IMR-90 (cell line): ENCODE measurements at regions not wholly inside any gene's neighbourhood (a gene's known extent, or its start where the extent isn't known, plus 50 kb on each side); places are given as distances from the start of the nearest gene placed in this dataset.

Experiments
- ATAC-seq: fragments of 200-7000 bp; cut with Tn5 transposase; 2 replicates; pipeline ENCODE4 v1.9.1; 2020; ENCODE audit warnings: low read depth, mild to moderate bottlenecking, moderate library complexity
- BruUV-seq: library from RNA; stranded (reverse); fragments of 400-500 nt; replicated peaks from 2 replicates; lab custom pipeline; 2021; lab: Mats Ljungman, UMichigan
- CTCF ChIA-PET: fragments of 300-600 bp; formaldehyde crosslinking; extraction: SDS; loops from one replicate; lab custom pipeline; 2021; ENCODE audit warnings: antibody characterized with exemption; lab: Yijun Ruan, JAX
- POLR2A ChIA-PET: fragments of 300-600 bp; sonication (Branson Sonifier 250); formaldehyde crosslinking; loops from one replicate; lab custom pipeline; 2022; ENCODE audit warnings: antibody characterized with exemption; ENCODE audit not compliant: unreplicated experiment; lab: Charles Lee
- DNase-seq: peaks from one replicate; pipeline ENCODE4 v3.0.0; 2013
- H2AFZ ChIP-seq: replicated peaks from 2 replicates; pipeline ENCODE3; 2013; ENCODE audit warnings: low read length, mild to moderate bottlenecking; ENCODE audit not compliant: poor library complexity
- H2AK5ac ChIP-seq: 2 replicates; pipeline ENCODE4 v1.6.1; 2013; ENCODE audit warnings: low read depth, low read length, inconsistent platforms
- H2AK9ac ChIP-seq: replicated peaks from 2 replicates; pipeline ENCODE3; 2013; ENCODE audit warnings: mild to moderate bottlenecking, low read depth, low read length, moderate library complexity; ENCODE audit not compliant: poor library complexity
- H2BK120ac ChIP-seq: 2 replicates; pipeline ENCODE4 v1.6.1; 2013; ENCODE audit warnings: low read depth, low read length, inconsistent platforms
- H2BK15ac ChIP-seq: 3 replicates; pipeline ENCODE4 v1.6.1; 2013; ENCODE audit warnings: low read depth, low read length, inconsistent platforms
- H2BK20ac ChIP-seq: 2 replicates; pipeline ENCODE4 v1.6.1; 2013; ENCODE audit warnings: low read depth, mild to moderate bottlenecking, inconsistent platforms, low read length, moderate library complexity
- H2BK5ac ChIP-seq: 2 replicates; pipeline ENCODE4 v1.6.1; 2013; ENCODE audit warnings: mild to moderate bottlenecking, low read depth, low read length, inconsistent platforms; ENCODE audit not compliant: poor library complexity, severe bottlenecking
- H3K14ac ChIP-seq: replicated peaks from 2 replicates; pipeline ENCODE4 v1.6.1; 2013; ENCODE audit warnings: low read depth, low read length, inconsistent platforms
- H3K18ac ChIP-seq: 2 replicates; pipeline ENCODE4 v1.6.1; 2013; ENCODE audit warnings: low read depth, low read length, control low read depth
- H3K23ac ChIP-seq: 2 replicates; pipeline ENCODE4 v1.6.1; 2013; ENCODE audit warnings: low read depth, low read length, inconsistent platforms
- H3K27ac ChIP-seq: 2 replicates; pipeline ENCODE4 v1.5.1; 2013; ENCODE audit warnings: mild to moderate bottlenecking, control low read depth, low read length; ENCODE audit not compliant: insufficient read depth
- H3K27me3 ChIP-seq: 2 replicates; pipeline ENCODE4 v1.6.1; 2013; ENCODE audit warnings: low read length; ENCODE audit not compliant: control insufficient read depth, insufficient read depth
- H3K36me3 ChIP-seq: 2 replicates; pipeline ENCODE4 v1.6.1; 2013; ENCODE audit warnings: low read length, mixed read lengths; ENCODE audit not compliant: control insufficient read depth, insufficient read depth
- H3K4ac ChIP-seq: 2 replicates; pipeline ENCODE4 v1.6.1; 2013; ENCODE audit warnings: low read depth, low read length, inconsistent platforms
- H3K4me1 ChIP-seq: 2 replicates; pipeline ENCODE4 v1.6.1; 2013; ENCODE audit warnings: low read length, mixed read lengths; ENCODE audit not compliant: control insufficient read depth, insufficient read depth
- H3K4me2 ChIP-seq: 2 replicates; pipeline ENCODE4 v1.6.1; 2013; ENCODE audit warnings: low read depth, mild to moderate bottlenecking, control low read depth, low read length, moderate library complexity
- H3K4me3 ChIP-seq: 2 replicates; pipeline ENCODE4 v1.5.1; 2013; ENCODE audit warnings: low read depth, mild to moderate bottlenecking, control low read depth, low read length, moderate library complexity; ENCODE audit not compliant: insufficient read depth
- H3K56ac ChIP-seq: 2 replicates; pipeline ENCODE4 v1.6.1; 2013; ENCODE audit warnings: low read length, inconsistent platforms; ENCODE audit not compliant: insufficient read depth; ENCODE audit errors: extremely low read depth
- H3K79me1 ChIP-seq, 2 experiments: 2 replicates each; pipeline ENCODE4 v1.6.1; 2013; ENCODE audit warnings: low read length in 2 of 2, inconsistent platforms in 1 of 2, low read depth in 1 of 2
- H3K9ac ChIP-seq: 2 replicates; pipeline ENCODE4 v1.6.1; 2013; ENCODE audit warnings: low read depth, low read length, control low read depth
- H3K9me1 ChIP-seq: 2 replicates; pipeline ENCODE4 v1.6.1; 2013; ENCODE audit warnings: low read length, inconsistent platforms; ENCODE audit not compliant: insufficient read depth
- H3K9me3 ChIP-seq: 2 replicates; pipeline ENCODE4 v1.6.1; 2013; ENCODE audit warnings: low read length; ENCODE audit not compliant: control insufficient read depth, insufficient read depth
- H4K20me1 ChIP-seq: 2 replicates; pipeline ENCODE4 v1.6.1; 2013; ENCODE audit warnings: low read length, inconsistent platforms; ENCODE audit not compliant: insufficient read depth
- H4K5ac ChIP-seq: 2 replicates; pipeline ENCODE4 v1.6.1; 2013; ENCODE audit warnings: mild to moderate bottlenecking, low read depth, low read length, control low read depth
- H4K8ac ChIP-seq, 2 experiments: 2 replicates each; pipeline ENCODE4 v1.6.1; 2013; ENCODE audit warnings: low read depth in 2 of 2, low read length in 2 of 2, control low read depth in 1 of 2, inconsistent platforms in 1 of 2
- H4K91ac ChIP-seq: 2 replicates; pipeline ENCODE4 v1.6.1; 2013; ENCODE audit warnings: low read depth, low read length, inconsistent platforms; ENCODE audit not compliant: insufficient read depth
- BHLHE40 ChIP-seq: fragments of 150-350 bp; IDR thresholded peaks from 2 replicates; pipeline ENCODE4 v1.6.1; 2016; ENCODE audit warnings: mild to moderate bottlenecking, low read depth, low read length
- CEBPB ChIP-seq: IDR thresholded peaks from 2 replicates; pipeline ENCODE4 v1.6.1; 2012; ENCODE audit warnings: low read depth, low read length, improper control_type of control experiment
- CHD1 ChIP-seq: IDR thresholded peaks from 2 replicates; pipeline ENCODE4 v1.6.1; 2012; ENCODE audit warnings: low read depth, low read length, improper control_type of control experiment
- MAZ ChIP-seq: IDR thresholded peaks from 2 replicates; pipeline ENCODE4 v1.6.1; 2012; ENCODE audit warnings: low read depth, mild to moderate bottlenecking, low read length, improper control_type of control experiment, moderate library complexity, borderline replicate concordance
- WGBS, 2 experiments: methylation state at CpG; one replicate each; pipeline versions ENCODE4 v1.1.5 to v1.1.7; 2013; ENCODE audit warnings: missing lambda C conversion rate in 2 of 2; ENCODE audit not compliant: insufficient read length in 1 of 2; ENCODE audit errors: extremely low coverage in 2 of 2; 5-methylcytosine and 5-hydroxymethylcytosine counted together
- dilution Hi-C: fragments of 300-500 bp; cut with HindIII; formaldehyde crosslinking; loops from one replicate; pipeline ENCODE4 v1.14.3; 2018; ENCODE audit warnings: low sequenced_read_pairs; ENCODE audit not compliant: unreplicated experiment
- in situ Hi-C: fragments of 300-500 bp; cut with MboI; formaldehyde crosslinking; loops from 3 replicates; pipeline ENCODE4 v1.14.3; 2019; ENCODE audit warnings: low sequenced_read_pairs, inconsistent platforms, mixed read lengths
- intact Hi-C: fragments of 100-400 bp; cut with micrococcal nuclease; formaldehyde crosslinking; loops from 2 replicates; pipeline ENCODE4 v1.10.0; 2022

- no peak overlapping the region for H2BK15ac ChIP-seq
- no peaks in the 10 kb centered on the region for H3K36me3 ChIP-seq
- H2AK9ac ChIP-seq = no peak overlapping the region
- no peak overlapping the region for H2BK20ac ChIP-seq
- intact Hi-C loops = no loop called here
- H3K9me3 ChIP-seq = no peaks in the 10 kb centered on the region
- no peak overlapping the region for H2BK5ac ChIP-seq
- H3K56ac ChIP-seq = no peak overlapping the region
- H2BK120ac ChIP-seq = no peak overlapping the region
- H3K18ac ChIP-seq = no peak overlapping the region
- no peak for ATAC-seq
- H3K27ac ChIP-seq = no peak overlapping the region
- peaks cover 6% of the 10 kb centered on the region for H3K27me3 ChIP-seq
- H3K23ac ChIP-seq = no peak overlapping the region
- H4K20me1 ChIP-seq = no peaks in the 10 kb centered on the region
- no peak overlapping the region for H3K9ac ChIP-seq
- H3K4me2 ChIP-seq = no peak overlapping the region
- no peak for DNase-seq
- H3K14ac ChIP-seq = no peak overlapping the region
- POLR2A ChIA-PET = no interaction called here
- in situ Hi-C loops = no loop called here
- no peak overlapping the region for H2AK5ac ChIP-seq
- no peak overlapping the region for H4K8ac ChIP-seq
- WGBS, 2 experiments = no CpG with 5 or more reads among the region's 5 CpGs
- H3K4me3 ChIP-seq = no peak overlapping the region
- no peak overlapping the region for H4K91ac ChIP-seq
- no peak overlapping the region for H3K4ac ChIP-seq
- H3K4me1 ChIP-seq = no peaks in the 10 kb centered on the region
- CTCF ChIA-PET = no interaction called here
- BruUV-seq = no TSS peak
- H4K5ac ChIP-seq = no peak overlapping the region
- no peak for TF ChIP-seq CHD1
- no peak for TF ChIP-seq BHLHE40
- no peak for TF ChIP-seq MAZ
- TF ChIP-seq CEBPB = no peak
- H2AFZ ChIP-seq = no peak overlapping the region
- no peaks in the 10 kb centered on the region for H3K79me1 ChIP-seq
- no peaks in the 10 kb centered on the region for H3K9me1 ChIP-seq
- dilution Hi-C loops = no loop called here
Observed at GRCh38 chr18:58813105-58813504, 51.6 kb upstream of the ZNF532 start.
